Iris pigment epithelial cell (primary cell): ENCODE measurements at regions not wholly inside any gene's neighbourhood (a gene's known extent, or its start where the extent isn't known, plus 50 kb on each side); places are given as distances from the start of the nearest gene placed in this dataset.

Experiments
- DNase-seq: peaks from one replicate; pipeline ENCODE4 v3.0.0-alpha.2; 2011; ENCODE audit warnings: low read depth

GRCh38 chr6:2502998-2503674, 247.6 kb downstream of the MYLK4 start:
- DNase-seq = no peak

GRCh38 chr6:2502096-2502997, 248.4 kb downstream of the MYLK4 start:
- DNase-seq = no peak

GRCh38 chr6:2497922-2498623, 252.6 kb downstream of the MYLK4 start:
- no peak for DNase-seq

- DNase-seq = no peak
Measured at GRCh38 chr6:2496291-2496690, 250.9 kb upstream of the GMDS start.

GRCh38 chr6:2492686-2493523, 247.5 kb upstream of the GMDS start:
- no peak for DNase-seq

- DNase-seq = no peak
Measured at GRCh38 chr6:2491137-2491536, 245.7 kb upstream of the GMDS start.

- DNase-seq = no peak
Measured at GRCh38 chr6:2488578-2488977, 243.2 kb upstream of the GMDS start.

- no peak for DNase-seq
Measured at GRCh38 chr6:2485116-2485515, 239.7 kb upstream of the GMDS start.

- no peak for DNase-seq
Measured at GRCh38 chr6:2482773-2483172, 237.4 kb upstream of the GMDS start.

- no peak for DNase-seq
Measured at GRCh38 chr6:2481307-2481706, 235.9 kb upstream of the GMDS start.

- DNase-seq = no peak
Measured at GRCh38 chr6:2480267-2480966, 235.0 kb upstream of the GMDS start.

GRCh38 chr6:2478200-2478599, 232.8 kb upstream of the GMDS start:
- DNase-seq = peak; percentile 74

GRCh38 chr6:2477666-2478065, 232.3 kb upstream of the GMDS start:
- no peak for DNase-seq

GRCh38 chr6:2477250-2477649, 231.8 kb upstream of the GMDS start:
- DNase-seq = peak; percentile 14

GRCh38 chr6:2476376-2476775, 231.0 kb upstream of the GMDS start:
- no peak for DNase-seq

GRCh38 chr6:2471472-2471871, 226.1 kb upstream of the GMDS start:
- DNase-seq = no peak

GRCh38 chr6:2469428-2469827, 224.0 kb upstream of the GMDS start:
- no peak for DNase-seq

GRCh38 chr6:2468601-2468955, 223.2 kb upstream of the GMDS start:
- no peak for DNase-seq

GRCh38 chr6:2467929-2468600, 222.7 kb upstream of the GMDS start:
- DNase-seq = no peak

GRCh38 chr6:2465336-2465735, 219.9 kb upstream of the GMDS start:
- DNase-seq = no peak

GRCh38 chr6:2464641-2465040, 219.2 kb upstream of the GMDS start:
- DNase-seq = no peak
